GM23338 (cell line): ENCODE measurements at regions not wholly inside any gene's neighbourhood (a gene's known extent, or its start where the extent isn't known, plus 50 kb on each side); places are given as distances from the start of the nearest gene placed in this dataset.

Experiments used
- ATAC-seq: fragments of 200-7000 bp; cut with Tn5 transposase; 3 replicates; pipeline ENCODE4 v1.9.1; 2020
- DNase-seq: peaks from one replicate; pipeline ENCODE4 v3.0.0-alpha.2; 2015; ENCODE audit warnings: low spot score
- H2AFZ ChIP-seq: fragments of 200-600 bp; sonication (generic); 2 replicates; pipeline ENCODE4 v1.8.0; 2016; ENCODE audit warnings: antibody characterized with exemption, mild to moderate bottlenecking, moderate library complexity
- H3F3A ChIP-seq: fragments of 200-600 bp; sonication (generic); replicated peaks from 2 replicates; pipeline ENCODE4 v1.8.0; 2017; ENCODE audit warnings: antibody characterized with exemption, mixed run types, low read depth
- H3K27ac ChIP-seq: fragments of 200-600 bp; sonication (generic); 2 replicates; pipeline ENCODE4 v1.6.1; 2016; ENCODE audit warnings: low read depth
- H3K27me3 ChIP-seq: fragments of 200-600 bp; sonication (generic); 2 replicates; pipeline ENCODE4 v1.8.0; 2016; ENCODE audit warnings: mild to moderate bottlenecking, mixed run types, moderate library complexity; ENCODE audit not compliant: insufficient read depth
- H3K36me3 ChIP-seq: fragments of 200-600 bp; sonication (generic); 2 replicates; pipeline ENCODE4 v1.8.0; 2016; ENCODE audit warnings: mild to moderate bottlenecking; ENCODE audit not compliant: insufficient read depth
- H3K4me1 ChIP-seq: fragments of 200-600 bp; sonication (generic); 2 replicates; pipeline ENCODE4 v1.8.0; 2016; ENCODE audit warnings: mild to moderate bottlenecking, moderate library complexity; ENCODE audit not compliant: insufficient read depth
- H3K4me2 ChIP-seq: fragments of 200-600 bp; sonication (generic); 2 replicates; pipeline ENCODE4 v1.7.1; 2017; ENCODE audit warnings: mixed run types
- H3K4me3 ChIP-seq: fragments of 200-600 bp; sonication (generic); 2 replicates; pipeline ENCODE4 v1.6.1; 2016; ENCODE audit warnings: mixed run types
- H3K79me2 ChIP-seq: fragments of 200-600 bp; sonication (generic); replicated peaks from 2 replicates; pipeline ENCODE4 v1.8.0; 2017; ENCODE audit warnings: mild to moderate bottlenecking; ENCODE audit not compliant: insufficient read depth
- H3K9me2 ChIP-seq: fragments of 200-600 bp; sonication (generic); 2 replicates; pipeline ENCODE4 v1.8.0; 2017; ENCODE audit not compliant: insufficient read depth
- H4K20me1 ChIP-seq: fragments of 200-600 bp; sonication (generic); replicated peaks from 2 replicates; pipeline ENCODE4 v1.8.0; 2017; ENCODE audit warnings: mild to moderate bottlenecking; ENCODE audit not compliant: insufficient read depth
- H3K27ac Mint-ChIP-seq: 2 replicates; pipeline ENCODE4 v1.8.0; 2020; ENCODE audit warnings: inconsistent platforms, mild to moderate bottlenecking, moderate library complexity, mixed read lengths
- H3K27me3 Mint-ChIP-seq: 3 replicates; pipeline ENCODE4 v1.8.0; 2022; ENCODE audit warnings: low read depth, mild to moderate bottlenecking, moderate library complexity, mixed read lengths, inconsistent platforms; ENCODE audit not compliant: insufficient read depth, poor library complexity
- H3K36me3 Mint-ChIP-seq: 3 replicates; pipeline ENCODE4 v1.8.0; 2021; ENCODE audit warnings: low read depth, mild to moderate bottlenecking, inconsistent platforms, moderate library complexity, mixed read lengths
- H3K4me1 Mint-ChIP-seq: 3 replicates; pipeline ENCODE4 v1.8.0; 2020; ENCODE audit warnings: mild to moderate bottlenecking, inconsistent platforms, mixed read lengths
- H3K4me3 Mint-ChIP-seq: 3 replicates; pipeline ENCODE4 v1.8.0; 2021; ENCODE audit warnings: moderate library complexity, mild to moderate bottlenecking, inconsistent platforms, mixed read lengths
- H3K9me3 Mint-ChIP-seq: 3 replicates; pipeline ENCODE4 v1.8.0; 2020; ENCODE audit warnings: moderate library complexity, mild to moderate bottlenecking, inconsistent platforms, mixed read lengths
- CREB1 ChIP-seq: fragments of 250-450 bp; sonication (Bioruptor Pico); IDR thresholded peaks from 2 replicates; pipeline ENCODE4 v1.5.0; 2020; ENCODE audit warnings: low read depth, mild to moderate bottlenecking, moderate library complexity
- ETS1 ChIP-seq: IDR thresholded peaks from 2 replicates; pipeline ENCODE4 v1.6.1; 2016; ENCODE audit warnings: antibody characterized with exemption
- EZH2 ChIP-seq: fragments of 200-600 bp; sonication (generic); IDR thresholded peaks from one replicate; pipeline ENCODE4 v1.8.0; 2017; ENCODE audit warnings: antibody characterized with exemption, mild to moderate bottlenecking, low read depth; ENCODE audit not compliant: unreplicated experiment
- EZH2phosphoT487 ChIP-seq: fragments of 200-600 bp; sonication (generic); IDR thresholded peaks from one replicate; pipeline ENCODE4 v1.8.1; 2018; ENCODE audit warnings: antibody characterized with exemption; ENCODE audit not compliant: unreplicated experiment
- JUNB ChIP-seq: IDR thresholded peaks from one replicate; pipeline ENCODE4 v1.6.1; 2016; ENCODE audit warnings: antibody characterized with exemption; ENCODE audit not compliant: unreplicated experiment
- NANOG ChIP-seq: IDR thresholded peaks from 2 replicates; pipeline ENCODE4 v1.6.1; 2016; ENCODE audit warnings: antibody characterized with exemption, borderline replicate concordance
- POLR2AphosphoS5 ChIP-seq: IDR thresholded peaks from 2 replicates; pipeline ENCODE4 v1.6.1; 2016; ENCODE audit warnings: antibody characterized with exemption, low read depth
- REST ChIP-seq: IDR thresholded peaks from one replicate; pipeline ENCODE4 v1.6.1; 2018; ENCODE audit warnings: antibody characterized with exemption; ENCODE audit not compliant: unreplicated experiment
- STAT1 ChIP-seq: IDR thresholded peaks from one replicate; pipeline ENCODE4 v1.6.1; 2016; ENCODE audit warnings: antibody characterized with exemption; ENCODE audit not compliant: unreplicated experiment
- ZNF114 ChIP-seq: fragments of 250-450 bp; sonication (Bioruptor Pico); IDR thresholded peaks from 2 replicates; pipeline ENCODE4 v1.5.0; 2020; ENCODE audit warnings: mild to moderate bottlenecking, moderate library complexity
- ZNF331 ChIP-seq: fragments of 250-450 bp; sonication (Bioruptor Pico); IDR thresholded peaks from 2 replicates; pipeline ENCODE4 v1.5.0; 2020; ENCODE audit warnings: low read depth, mild to moderate bottlenecking, moderate library complexity
- ZNF462 ChIP-seq: fragments of 250-450 bp; sonication (Bioruptor Pico); IDR thresholded peaks from 2 replicates; pipeline ENCODE4 v1.5.0; 2020; ENCODE audit warnings: mild to moderate bottlenecking, moderate library complexity

GRCh38 chr11:95283650-95284049, 52.6 kb upstream of the SESN3 start (continued):
- no peak for TF ChIP-seq JUNB
- TF ChIP-seq NANOG, result no peak
- TF ChIP-seq ETS1, result no peak
- no peak for TF ChIP-seq EZH2

GRCh38 chr11:95283146-95283545, 52.1 kb upstream of the SESN3 start:
- Histone ChIP-seq H3K79me2 (no peaks in the 10 kb centered on the region), H3K36me3 (no peaks in the 10 kb centered on the region), H3K27me3 (no peaks in the 10 kb centered on the region), H3K4me3 (no peak overlapping the region), H3K4me1 (peaks cover 38% of the 10 kb centered on the region), H3K4me2 (no peak overlapping the region), H2AFZ (no peak overlapping the region), H4K20me1 (no peaks in the 10 kb centered on the region), H3K9me2 (peaks cover 6% of the 10 kb centered on the region), H3K27ac (no peak overlapping the region), H3F3A (0 out of 2 replicates have a peak, but pooled peaks cover 4% of the 10 kb centered on the region)
- Mint-ChIP-seq H3K27ac (no peak overlapping the region), H3K27me3 (peaks cover 4% of the 10 kb centered on the region), H3K36me3 (no peaks in the 10 kb centered on the region), H3K4me3 (no peak overlapping the region), H3K9me3 (no peaks in the 10 kb centered on the region), H3K4me1 (peaks cover 31% of the 10 kb centered on the region)
- DNase-seq, result no peak
- no peak for ATAC-seq
- no peak for TF ChIP-seq ETS1
- TF ChIP-seq NANOG, result no peak
- TF ChIP-seq REST, result no peak
- TF ChIP-seq EZH2phosphoT487, result no peak
- TF ChIP-seq ZNF462 (CRISPR knock-in tag), result no peak
- TF ChIP-seq ZNF114, result no peak
- TF ChIP-seq STAT1, result no peak
- TF ChIP-seq EZH2, result no peak
- TF ChIP-seq POLR2AphosphoS5, result no peak
- TF ChIP-seq CREB1 (CRISPR knock-in tag), result no peak
- TF ChIP-seq ZNF331 (CRISPR knock-in tag), result no peak
